Progenitor cell of endocrine pancreas (in vitro differentiated cells): ENCODE measurements at regions not wholly inside any gene's neighbourhood (a gene's known extent, or its start where the extent isn't known, plus 50 kb on each side); places are given as distances from the start of the nearest gene placed in this dataset.
A peak's percentile ranks its signal among the peaks of the same experiment; 100 is the strongest.

Experiments used
- DNase-seq: peaks from one replicate; pipeline ENCODE4 v3.0.0; 2021; ENCODE audit warnings: low spot score; ENCODE audit not compliant: unreplicated experiment
- H3K27ac Mint-ChIP-seq: 2 replicates; pipeline ENCODE4 v1.8.0; 2021; ENCODE audit warnings: mild to moderate bottlenecking, moderate library complexity, mixed read lengths
- H3K27me3 Mint-ChIP-seq: 2 replicates; pipeline ENCODE4 v1.8.0; 2021; ENCODE audit warnings: mixed read lengths
- H3K36me3 Mint-ChIP-seq: 2 replicates; pipeline ENCODE4 v1.8.0; 2022; ENCODE audit warnings: mixed read lengths; ENCODE audit not compliant: insufficient read depth
- H3K4me1 Mint-ChIP-seq: 2 replicates; pipeline ENCODE4 v1.8.0; 2021; ENCODE audit warnings: low read depth, mixed read lengths
- H3K4me3 Mint-ChIP-seq: 2 replicates; pipeline ENCODE4 v1.8.0; 2021; ENCODE audit warnings: low read depth, mild to moderate bottlenecking, moderate library complexity, mixed read lengths
- H3K9me3 Mint-ChIP-seq: 2 replicates; pipeline ENCODE4 v1.8.0; 2021; ENCODE audit warnings: low read depth, mixed read lengths
- CTCF ChIP-seq: fragments of 200-600 bp; sonication (generic); IDR thresholded peaks from one replicate; pipeline ENCODE4 v1.5.0; 2021; ENCODE audit warnings: antibody characterized with exemption, mild to moderate bottlenecking; ENCODE audit not compliant: unreplicated experiment

GRCh38 chr18:5632041-5632440 lies 88.2 kb upstream of the EPB41L3 start:
- Mint-ChIP-seq H3K27me3 (peaks cover 30% of the 10 kb centered on the region), H3K36me3 (no peaks in the 10 kb centered on the region), H3K9me3 (no peaks in the 10 kb centered on the region)

GRCh38 chr18:5630900-5631413 lies 87.2 kb upstream of the EPB41L3 start:
- Mint-ChIP-seq H3K36me3 (no peaks in the 10 kb centered on the region), H3K4me3 (peak overlapping the region; percentile 78), H3K9me3 (no peaks in the 10 kb centered on the region), H3K27me3 (peaks cover 25% of the 10 kb centered on the region), H3K27ac (peak overlapping the region; percentile 14), H3K4me1 (peaks cover 7% of the 10 kb centered on the region)
- no peak for DNase-seq
- no peak for TF ChIP-seq CTCF

More at GRCh38 chr18:5632041-5632440, 88.2 kb upstream of the EPB41L3 start:
- no peak for TF ChIP-seq CTCF
- Mint-ChIP-seq H3K27ac (no peak overlapping the region), H3K4me3 (no peak overlapping the region), H3K4me1 (peaks cover 7% of the 10 kb centered on the region)
- no peak for DNase-seq

GRCh38 chr18:5630057-5630899 lies 86.5 kb upstream of the EPB41L3 start:
- DNase-seq, result peak; percentile 64
- Mint-ChIP-seq H3K4me3 (peak overlapping the region; percentile 78), H3K27ac (peak overlapping the region; percentile 14), H3K4me1 (peaks cover 7% of the 10 kb centered on the region), H3K36me3 (no peaks in the 10 kb centered on the region), H3K9me3 (no peaks in the 10 kb centered on the region), H3K27me3 (peaks cover 25% of the 10 kb centered on the region)
- no peak for TF ChIP-seq CTCF

GRCh38 chr18:5628512-5629255 lies 84.9 kb upstream of the EPB41L3 start:
- H3K9me3 Mint-ChIP-seq, result no peaks in the 10 kb centered on the region
- peaks cover 21% of the 10 kb centered on the region for H3K27me3 Mint-ChIP-seq
- H3K4me1 Mint-ChIP-seq, result peaks cover 7% of the 10 kb centered on the region
- TF ChIP-seq CTCF, result no peak
- H3K27ac Mint-ChIP-seq, result no peak overlapping the region
- H3K36me3 Mint-ChIP-seq, result no peaks in the 10 kb centered on the region
- peak; percentile 34 for DNase-seq
- H3K4me3 Mint-ChIP-seq, result peak overlapping the region; percentile 78

GRCh38 chr18:5627776-5628511 lies 84.1 kb upstream of the EPB41L3 start:
- Mint-ChIP-seq H3K4me3 (peak overlapping the region; percentile 67), H3K27me3 (peaks cover 16% of the 10 kb centered on the region), H3K4me1 (peaks cover 7% of the 10 kb centered on the region), H3K9me3 (no peaks in the 10 kb centered on the region), H3K27ac (no peak overlapping the region), H3K36me3 (no peaks in the 10 kb centered on the region)
- DNase-seq, result no peak
- no peak for TF ChIP-seq CTCF
